Smooth muscle cell (in vitro differentiated cells): ENCODE measurements at regions not wholly inside any gene's neighbourhood (a gene's known extent, or its start where the extent isn't known, plus 50 kb on each side); places are given as distances from the start of the nearest gene placed in this dataset.

Source experiments
- DNase-seq: peaks from one replicate; lab custom pipeline; 2025; ENCODE audit not compliant: unreplicated experiment; lab: John Stamatoyannopoulos, UW
- H2AFZ ChIP-seq: fragments of 200-600 bp; sonication (generic); 2 replicates; pipeline ENCODE4 v1.6.0; 2016; ENCODE audit warnings: antibody characterized with exemption, low read depth, mild to moderate bottlenecking
- H3F3A ChIP-seq: fragments of 200-600 bp; sonication (generic); 2 replicates; pipeline ENCODE4 v1.6.0; 2017; ENCODE audit warnings: antibody characterized with exemption, low read depth
- H3K27ac ChIP-seq: fragments of 200-600 bp; sonication (generic); 2 replicates; pipeline ENCODE4 v1.5.1; 2016; ENCODE audit warnings: low read depth, mild to moderate bottlenecking
- H3K27me3 ChIP-seq: fragments of 200-600 bp; sonication (generic); 2 replicates; pipeline ENCODE4 v1.6.1; 2016; ENCODE audit warnings: low read depth, mild to moderate bottlenecking
- H3K36me3 ChIP-seq: fragments of 200-600 bp; sonication (generic); 2 replicates; pipeline ENCODE4 v1.5.1; 2016; ENCODE audit warnings: low read depth
- H3K4me1 ChIP-seq: fragments of 200-600 bp; sonication (generic); 2 replicates; pipeline ENCODE4 v1.5.1; 2016; ENCODE audit warnings: low read depth
- H3K4me2 ChIP-seq: fragments of 200-600 bp; sonication (generic); 2 replicates; pipeline ENCODE4 v1.6.0; 2016; ENCODE audit warnings: mild to moderate bottlenecking
- H3K4me3 ChIP-seq: fragments of 200-600 bp; sonication (generic); 2 replicates; pipeline ENCODE4 v1.5.1; 2016; ENCODE audit warnings: mild to moderate bottlenecking
- H3K79me2 ChIP-seq: fragments of 200-600 bp; sonication (generic); 2 replicates; pipeline ENCODE4 v1.6.0; 2016; ENCODE audit warnings: low read depth, mild to moderate bottlenecking
- H3K9ac ChIP-seq: fragments of 200-600 bp; sonication (generic); 2 replicates; pipeline ENCODE4 v1.6.0; 2016; ENCODE audit warnings: low read depth
- H3K9me3 ChIP-seq: fragments of 200-600 bp; sonication (generic); replicated peaks from 2 replicates; pipeline ENCODE4 v1.5.1; 2016; ENCODE audit warnings: low read depth
- H4K20me1 ChIP-seq: fragments of 200-600 bp; sonication (generic); 2 replicates; pipeline ENCODE4 v1.6.0; 2016; ENCODE audit warnings: low read depth
- CTCF ChIP-seq: fragments of 200-600 bp; sonication (generic); IDR thresholded peaks from 2 replicates; pipeline ENCODE4 v1.5.1; 2017; ENCODE audit warnings: borderline replicate concordance, mild to moderate bottlenecking, antibody characterized with exemption; ENCODE audit not compliant: insufficient read depth, poor library complexity, severe bottlenecking
- WGBS: methylation state at CpG from one replicate; pipeline ENCODE4 v1.1.7; 2016; ENCODE audit warnings: low lambda C conversion rate; 5-methylcytosine and 5-hydroxymethylcytosine counted together

- no peaks in the 10 kb centered on the region for H3F3A ChIP-seq
- no peak overlapping the region for H3K4me3 ChIP-seq
- H3K4me2 ChIP-seq, result no peak overlapping the region
- H3K27me3 ChIP-seq, result no peaks in the 10 kb centered on the region
- DNase-seq, result no peak
- H3K79me2 ChIP-seq, result no peaks in the 10 kb centered on the region
- H2AFZ ChIP-seq, result no peak overlapping the region
- H3K9me3 ChIP-seq, result no peaks in the 10 kb centered on the region
- no peak overlapping the region for H3K9ac ChIP-seq
- no peak for TF ChIP-seq CTCF
- no peaks in the 10 kb centered on the region for H4K20me1 ChIP-seq
- no peaks in the 10 kb centered on the region for H3K36me3 ChIP-seq
- no peaks in the 10 kb centered on the region for H3K4me1 ChIP-seq
- no peak overlapping the region for H3K27ac ChIP-seq
Measured at GRCh38 chr4:31324814-31325213, 604.6 kb downstream of the PCDH7 start.

- WGBS, result 89% methylated on average over 1 of the region's 1 CpG
- Histone ChIP-seq H3K9me3 (no peaks in the 10 kb centered on the region), H3K27ac (no peak overlapping the region), H3K79me2 (no peaks in the 10 kb centered on the region), H3K9ac (no peak overlapping the region), H3K4me2 (no peak overlapping the region), H3F3A (no peaks in the 10 kb centered on the region), H3K4me3 (no peak overlapping the region), H3K4me1 (no peaks in the 10 kb centered on the region), H3K36me3 (no peaks in the 10 kb centered on the region), H3K27me3 (no peaks in the 10 kb centered on the region), H2AFZ (no peak overlapping the region), H4K20me1 (no peaks in the 10 kb centered on the region)
- no peak for DNase-seq
- TF ChIP-seq CTCF, result no peak
Measured at GRCh38 chr4:31325300-31325699, 605.1 kb downstream of the PCDH7 start.

- Histone ChIP-seq H2AFZ (no peak overlapping the region), H3K27ac (no peak overlapping the region), H3F3A (no peaks in the 10 kb centered on the region), H3K4me3 (no peak overlapping the region), H4K20me1 (no peaks in the 10 kb centered on the region), H3K4me1 (no peaks in the 10 kb centered on the region), H3K79me2 (no peaks in the 10 kb centered on the region), H3K4me2 (no peak overlapping the region), H3K9me3 (no peaks in the 10 kb centered on the region), H3K27me3 (no peaks in the 10 kb centered on the region), H3K9ac (no peak overlapping the region), H3K36me3 (no peaks in the 10 kb centered on the region)
- DNase-seq, result no peak
- WGBS, result 94% methylated on average over 6 of the region's 6 CpGs
- TF ChIP-seq CTCF, result no peak
Measured at GRCh38 chr4:31327031-31327430, 606.9 kb downstream of the PCDH7 start.

- no peaks in the 10 kb centered on the region for H3K4me1 ChIP-seq
- no peaks in the 10 kb centered on the region for H3K9me3 ChIP-seq
- no peak overlapping the region for H3K27ac ChIP-seq
- H3K4me3 ChIP-seq, result no peak overlapping the region
- no peaks in the 10 kb centered on the region for H3K36me3 ChIP-seq
- H3K9ac ChIP-seq, result no peak overlapping the region
- no peaks in the 10 kb centered on the region for H3K79me2 ChIP-seq
- WGBS, result 66% methylated on average over 1 of the region's 1 CpG
- H4K20me1 ChIP-seq, result no peaks in the 10 kb centered on the region
- H3K4me2 ChIP-seq, result no peak overlapping the region
- H3F3A ChIP-seq, result no peaks in the 10 kb centered on the region
- DNase-seq, result no peak
- H3K27me3 ChIP-seq, result no peaks in the 10 kb centered on the region
- TF ChIP-seq CTCF, result no peak
- no peak overlapping the region for H2AFZ ChIP-seq
Measured at GRCh38 chr4:31328932-31329331, 608.8 kb downstream of the PCDH7 start.
